Ovary (tissue), 7 donors: ENCODE measurements at regions not wholly inside any gene's neighbourhood (a gene's known extent, or its start where the extent isn't known, plus 50 kb on each side); places are given as distances from the start of the nearest gene placed in this dataset.

Experiments used
- DNase-seq, 5 donors: peaks; one replicate each; pipeline ENCODE4 v3.0.0-alpha.2; 2019 to 2020
- H3K27ac ChIP-seq, 2 donors: fragments of 200-600 bp; one replicate each; pipeline versions ENCODE4 v1.5.1 to v1.8.0; 2019 to 2022
- H3K27me3 ChIP-seq: fragments of 200-600 bp; one replicate; pipeline ENCODE4 v1.8.0; 2022
- H3K36me3 ChIP-seq: fragments of 200-600 bp; sonication (generic); one replicate; pipeline ENCODE4 v1.5.1; 2019
- H3K4me1 ChIP-seq: one replicate; pipeline ENCODE4 v1.8.1; 2013; ENCODE audit warnings: mild to moderate bottlenecking, moderate library complexity; ENCODE audit not compliant: insufficient read depth
- H3K4me3 ChIP-seq: fragments of 200-600 bp; sonication (generic); one replicate; pipeline ENCODE4 v1.5.1; 2017
- H3K9me3 ChIP-seq, 2 donors: fragments of 200-600 bp in 1 of 2; sonication (generic) in 1 of 2; one replicate each; pipeline versions ENCODE4 v1.5.1 to v1.8.1; 2013 to 2019; ENCODE audit warnings: mild to moderate bottlenecking in 1 of 2, moderate library complexity in 1 of 2
- EP300 ChIP-seq: sonication (generic); formaldehyde crosslinking; IDR thresholded peaks from one replicate; pipeline ENCODE4 v1.6.1; 2017; ENCODE audit warnings: antibody characterized with exemption
- POLR2A ChIP-seq: fragments of 450-650 bp; IDR thresholded peaks from one replicate; pipeline ENCODE4 v1.6.1; 2017; ENCODE audit warnings: antibody characterized with exemption, mild to moderate bottlenecking, moderate library complexity
- WGBS, 3 donors: extraction: QIAGEN DNeasy Blood & Tissue Kit in 1 of 3; methylation state at CpG; one replicate each; pipeline versions ENCODE4 v1.1.5 to v1.1.7; 2013 to 2017; 5-methylcytosine and 5-hydroxymethylcytosine counted together
- intact Hi-C, 4 donors: fragments of 100-400 bp; cut with DNase I; formaldehyde crosslinking; loops; one replicate each; pipeline versions ENCODE4 v1.11.0 to v1.15.1; 2022 to 2023
- TF ChIP-seq, protein P1 (sequence below), 3 donors: fragments of 450-650 bp in 2 of 3; fragments of 200-600 bp in 1 of 3; IDR thresholded peaks; one replicate each; pipeline versions ENCODE4 v1.5.1 to v1.8.0; 2016 to 2022; ENCODE audit warnings: antibody characterized with exemption in 3 of 3, mild to moderate bottlenecking in 1 of 3
- donor health status: DM: no; HTN: no; CAD: no; lungs with moderate emphysema.
- donor health status: DM: no; HTN: no; CAD: no.
- donor health status: Bipolar disorder and iron deficiency.
- donor health status: DM: no; HTN: no; CAD: no.
- donor health status: DM: yes; HTN: yes; CAD: no.

DNA sequence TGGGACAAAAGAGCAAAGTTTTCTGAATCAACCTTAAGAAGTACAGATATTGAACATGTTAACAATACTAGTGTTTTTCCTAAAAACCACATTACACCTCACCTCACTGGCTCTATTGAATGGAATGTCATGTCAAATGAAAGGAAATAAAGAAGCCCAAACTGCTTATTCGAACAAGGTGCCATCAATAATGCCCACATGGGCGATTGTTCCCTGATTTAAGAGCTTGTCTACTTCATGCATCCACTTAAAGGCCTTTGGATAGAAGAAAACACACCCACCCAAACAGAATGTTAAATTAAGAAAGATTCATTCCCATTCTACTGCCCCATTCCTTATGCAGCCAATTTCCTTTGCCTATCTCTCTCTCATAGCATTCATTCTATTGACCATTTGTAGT is 118.5 kb upstream of the PAQR3 start:
- Histone ChIP-seq H3K36me3 (no peaks in the 10 kb centered on the region), H3K9me3 (no peaks in the 10 kb centered on the region), H3K27me3 (no peaks in the 10 kb centered on the region), H3K4me3 (no peak overlapping the region), H3K27ac (no peak overlapping the region), H3K4me1 (no peaks in the 10 kb centered on the region)
- DNase-seq: no peak
- no peak for TF ChIP-seq EP300
- no peak for TF ChIP-seq POLR2A
- TF ChIP-seq, protein P1, sequence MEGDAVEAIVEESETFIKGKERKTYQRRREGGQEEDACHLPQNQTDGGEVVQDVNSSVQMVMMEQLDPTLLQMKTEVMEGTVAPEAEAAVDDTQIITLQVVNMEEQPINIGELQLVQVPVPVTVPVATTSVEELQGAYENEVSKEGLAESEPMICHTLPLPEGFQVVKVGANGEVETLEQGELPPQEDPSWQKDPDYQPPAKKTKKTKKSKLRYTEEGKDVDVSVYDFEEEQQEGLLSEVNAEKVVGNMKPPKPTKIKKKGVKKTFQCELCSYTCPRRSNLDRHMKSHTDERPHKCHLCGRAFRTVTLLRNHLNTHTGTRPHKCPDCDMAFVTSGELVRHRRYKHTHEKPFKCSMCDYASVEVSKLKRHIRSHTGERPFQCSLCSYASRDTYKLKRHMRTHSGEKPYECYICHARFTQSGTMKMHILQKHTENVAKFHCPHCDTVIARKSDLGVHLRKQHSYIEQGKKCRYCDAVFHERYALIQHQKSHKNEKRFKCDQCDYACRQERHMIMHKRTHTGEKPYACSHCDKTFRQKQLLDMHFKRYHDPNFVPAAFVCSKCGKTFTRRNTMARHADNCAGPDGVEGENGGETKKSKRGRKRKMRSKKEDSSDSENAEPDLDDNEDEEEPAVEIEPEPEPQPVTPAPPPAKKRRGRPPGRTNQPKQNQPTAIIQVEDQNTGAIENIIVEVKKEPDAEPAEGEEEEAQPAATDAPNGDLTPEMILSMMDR (IDR thresholded peaks at IDR 0.05): no peak
- 90 to 95% (median 94%) methylated on average over 2 of the region's 2 CpGs for WGBS, 3 donors
- intact Hi-C loops: no loop called here

DNA sequence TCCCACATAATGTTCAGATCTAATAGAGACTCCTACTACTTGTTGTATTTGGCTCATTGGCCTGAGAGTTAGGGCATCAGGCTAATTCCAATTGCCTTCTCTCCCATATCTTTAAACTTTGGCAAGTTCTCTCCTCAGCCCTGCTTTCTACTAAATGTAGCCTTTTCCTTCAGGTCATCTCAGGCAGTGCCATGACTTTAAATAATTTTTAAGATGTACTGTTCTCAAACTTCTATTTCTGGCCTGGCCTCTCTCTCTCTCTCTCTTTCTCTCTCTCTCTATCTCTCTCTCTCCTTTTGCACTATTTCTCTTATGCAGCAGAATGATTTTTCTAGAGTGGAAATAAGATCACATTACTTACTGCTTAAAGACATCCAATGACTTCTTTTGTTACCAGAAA is 114.5 kb upstream of the PAQR3 start:
- intact Hi-C loops: no loop called here
- no peak for DNase-seq
- Histone ChIP-seq H3K27me3 (no peaks in the 10 kb centered on the region), H3K4me1 (no peaks in the 10 kb centered on the region), H3K9me3 (no peaks in the 10 kb centered on the region), H3K27ac (no peak overlapping the region), H3K4me3 (no peak overlapping the region), H3K36me3 (no peaks in the 10 kb centered on the region)
- TF ChIP-seq, protein P1 (IDR thresholded peaks at IDR 0.05): no peak
- TF ChIP-seq POLR2A (no peak), EP300 (no peak)

DNA sequence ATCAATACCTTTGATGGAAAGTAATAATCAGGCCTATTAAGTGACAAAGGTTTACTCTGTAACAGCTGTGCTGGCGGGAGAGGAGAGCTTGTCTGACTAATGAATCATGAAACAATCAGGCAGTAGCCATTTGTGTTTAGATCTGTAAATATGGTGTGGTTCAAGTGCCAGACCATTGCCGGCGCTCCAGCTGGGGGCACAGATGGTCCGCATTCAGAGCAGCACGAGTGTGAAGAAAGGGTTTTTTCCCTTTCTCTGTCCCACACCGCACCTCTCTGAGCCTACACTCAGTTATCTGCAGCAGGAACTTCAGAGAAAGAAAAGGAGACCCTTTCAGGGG is 111.3 kb upstream of the PAQR3 start:
- H3K4me3 ChIP-seq: no peak overlapping the region
- TF ChIP-seq POLR2A (no peak), EP300 (no peak)
- TF ChIP-seq, protein P1 (IDR thresholded peaks at IDR 0.05): no peak
- H3K36me3 ChIP-seq: no peaks in the 10 kb centered on the region
- DNase-seq: no peak
- intact Hi-C loops: no loop called here
- no peaks in the 10 kb centered on the region for H3K27me3 ChIP-seq
- WGBS, 3 donors: 83 to 90% (median 85%) methylated on average over 6 of the region's 6 CpGs
- no peak overlapping the region for H3K27ac ChIP-seq
- H3K9me3 ChIP-seq: no peaks in the 10 kb centered on the region
- H3K4me1 ChIP-seq: no peaks in the 10 kb centered on the region

DNA sequence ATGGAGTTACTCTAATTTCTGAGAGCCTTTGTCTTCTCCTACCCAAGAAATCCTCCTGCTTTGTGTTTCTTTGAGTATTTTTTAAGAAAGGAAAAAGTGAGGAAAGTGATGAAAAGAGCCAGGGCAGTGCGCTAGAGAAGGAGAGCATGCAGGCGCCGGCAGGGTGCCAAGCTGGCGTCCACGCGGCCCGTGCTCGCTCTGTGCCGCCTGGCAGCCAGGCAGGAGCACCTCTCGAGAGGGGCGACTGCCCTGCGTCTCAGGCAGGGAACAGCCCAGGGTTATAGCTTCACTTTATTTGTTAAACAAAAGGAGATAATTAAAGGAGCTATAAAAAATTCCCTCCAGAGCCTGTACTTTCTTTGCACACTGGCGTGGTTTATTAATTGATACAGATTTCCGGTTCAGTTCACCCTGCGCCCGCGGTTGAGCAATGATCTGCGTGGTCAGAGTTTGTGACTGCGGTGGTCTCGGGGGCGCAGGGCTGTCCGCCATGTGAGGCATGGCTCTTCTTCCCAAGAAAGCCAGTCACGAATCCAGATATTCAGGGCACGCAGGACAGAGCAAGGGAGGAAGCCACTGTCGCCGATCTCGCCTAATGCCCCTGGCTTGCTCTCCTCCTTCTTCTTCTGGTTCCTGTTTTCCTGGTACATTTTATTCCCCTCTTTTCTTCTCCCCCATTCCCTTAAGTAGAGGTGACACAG is 110.8 kb upstream of the PAQR3 start:
- WGBS, 3 donors: 92 to 94% (median 92%) methylated on average over 27 of the region's 27 CpGs
- intact Hi-C loops: loop anchor here in 2 of 4 donors (10.0 kb wide), 2 partner anchors 1135 to 1165 kb away; no protein-coding TSS in a partner anchor
- Histone ChIP-seq H3K4me1 (no peaks in the 10 kb centered on the region), H3K4me3 (no peak overlapping the region), H3K27me3 (no peaks in the 10 kb centered on the region), H3K9me3 (no peaks in the 10 kb centered on the region), H3K27ac (no peak overlapping the region), H3K36me3 (no peaks in the 10 kb centered on the region)
- TF ChIP-seq, protein P1 (IDR thresholded peaks at IDR 0.05): no peak
- no peak for TF ChIP-seq POLR2A
- TF ChIP-seq EP300: no peak
- no peak for DNase-seq
